Muscle of arm (tissue), 1 donor: ENCODE measurements at regions not wholly inside any gene's neighbourhood (a gene's known extent, or its start where the extent isn't known, plus 50 kb on each side); places are given as distances from the start of the nearest gene placed in this dataset.

ENCODE experiments used
- DNase-seq: peaks from one replicate; pipeline ENCODE4 v3.0.0-alpha.2; 2013

DNA sequence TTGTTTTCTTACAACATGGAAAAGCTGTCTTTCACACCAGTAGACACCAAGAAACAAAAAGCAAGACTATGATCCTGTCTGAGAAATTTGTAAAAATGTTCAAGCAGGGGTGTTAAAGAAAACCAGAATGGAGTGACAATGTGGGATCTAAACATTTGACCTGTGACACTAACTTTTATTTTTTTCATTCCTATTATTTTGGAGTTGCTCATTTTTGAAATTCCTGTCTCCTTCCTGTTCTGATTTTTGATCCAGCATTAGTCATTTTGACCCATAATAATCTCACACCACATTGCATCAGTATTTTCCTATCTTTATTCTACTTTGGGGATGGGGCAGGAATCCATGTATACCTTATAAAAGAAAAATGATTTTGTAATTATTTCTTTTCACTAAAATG is 164.2 kb downstream of the DLEU7 start:
- no peak for DNase-seq

DNA sequence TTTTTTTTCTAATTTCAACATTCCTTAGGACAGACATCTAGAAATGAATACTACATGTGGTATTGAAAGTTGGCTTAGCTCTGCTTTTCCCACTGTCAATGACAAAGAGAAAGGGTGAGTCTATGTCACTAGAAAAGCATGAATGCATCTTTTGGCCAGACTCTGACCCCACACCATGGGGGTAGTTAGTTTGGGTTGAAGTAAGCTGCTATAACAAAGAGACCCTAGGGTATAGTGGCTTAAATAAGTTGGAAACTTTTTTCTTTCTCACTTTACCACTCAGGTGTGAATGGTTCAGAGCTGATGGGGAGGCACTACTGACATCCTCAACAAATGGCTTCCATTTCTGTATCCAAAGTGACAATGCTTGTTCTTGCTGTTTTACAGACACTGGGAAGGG is 161.5 kb downstream of the DLEU7 start:
- no peak for DNase-seq

DNA sequence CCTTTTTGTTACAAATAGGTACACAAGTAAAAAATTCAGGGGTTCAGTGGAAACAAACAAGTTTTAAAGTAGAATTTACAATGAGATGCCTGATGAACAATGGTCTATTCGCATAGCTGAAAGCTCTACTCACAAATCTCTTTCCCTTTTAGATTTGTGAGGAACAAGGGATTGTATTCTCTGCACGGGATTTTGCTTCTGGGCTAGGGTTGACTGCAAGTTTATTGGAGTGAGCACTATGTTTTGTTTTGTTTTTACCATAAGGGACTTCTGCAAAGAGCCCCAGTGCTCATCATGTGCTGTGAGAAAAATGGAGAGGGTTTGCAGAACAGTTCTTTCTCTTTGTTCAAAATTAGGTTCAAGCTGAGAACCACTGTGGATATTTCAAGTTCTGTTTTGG is 160.5 kb downstream of the DLEU7 start:
- no peak for DNase-seq

DNA sequence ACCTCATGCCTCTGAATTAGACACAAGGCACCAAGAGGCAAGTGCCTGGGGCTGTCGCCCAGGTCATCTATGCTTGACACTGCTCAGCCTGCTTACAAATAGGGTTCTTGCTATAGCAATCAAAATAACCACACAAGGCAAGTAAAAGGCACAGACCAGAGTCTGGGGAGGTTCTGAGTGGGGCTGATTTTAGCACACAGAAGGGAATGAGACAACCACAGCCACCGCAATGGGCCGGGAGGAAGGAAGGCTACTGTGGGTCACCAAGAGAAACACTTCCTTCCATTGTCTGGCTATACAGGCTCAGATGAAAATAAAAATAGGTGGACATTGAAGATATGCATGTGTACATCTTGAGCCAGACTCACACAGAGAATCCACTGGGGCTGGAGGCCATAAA is 159.1 kb downstream of the DLEU7 start:
- DNase-seq, result no peak

DNA sequence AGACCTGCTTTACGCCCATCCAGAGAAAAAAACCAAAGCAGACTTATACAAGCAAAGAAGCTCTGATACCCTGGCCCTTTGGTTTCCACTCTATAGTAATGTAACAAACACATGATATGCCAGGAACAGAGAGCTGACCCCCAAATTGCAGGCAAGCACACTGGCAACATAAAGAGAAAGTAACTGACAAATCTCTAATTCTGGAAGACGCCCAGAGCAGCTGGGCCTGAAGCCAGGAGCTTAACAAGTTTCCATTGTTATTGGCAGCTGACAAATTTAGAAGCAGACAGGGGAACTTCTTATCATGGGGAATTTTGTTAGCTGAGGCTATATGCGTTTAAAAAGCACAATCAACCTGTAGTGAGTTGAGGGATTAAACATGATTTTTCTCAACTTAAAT is 158.0 kb downstream of the DLEU7 start:
- DNase-seq, result peak; percentile 85

DNA sequence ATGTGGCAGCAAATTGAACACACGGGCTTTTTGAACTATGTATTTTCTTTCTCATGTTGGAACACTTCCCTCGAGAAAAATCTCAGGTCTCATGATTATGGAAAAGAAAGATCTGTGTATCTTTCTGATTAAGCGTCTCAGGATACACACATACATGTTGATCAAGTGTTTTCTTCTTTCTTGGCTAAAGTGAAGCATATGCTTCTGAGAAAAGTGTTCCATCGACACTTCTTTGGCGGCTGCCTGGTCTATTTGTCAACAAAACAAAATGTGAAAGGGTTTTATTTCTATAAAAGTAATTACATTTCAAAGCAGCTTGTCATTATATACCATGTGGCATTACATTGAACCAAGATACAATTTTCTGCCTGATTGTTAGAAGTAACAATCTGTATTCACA is 157.5 kb downstream of the DLEU7 start:
- DNase-seq, result no peak

DNA sequence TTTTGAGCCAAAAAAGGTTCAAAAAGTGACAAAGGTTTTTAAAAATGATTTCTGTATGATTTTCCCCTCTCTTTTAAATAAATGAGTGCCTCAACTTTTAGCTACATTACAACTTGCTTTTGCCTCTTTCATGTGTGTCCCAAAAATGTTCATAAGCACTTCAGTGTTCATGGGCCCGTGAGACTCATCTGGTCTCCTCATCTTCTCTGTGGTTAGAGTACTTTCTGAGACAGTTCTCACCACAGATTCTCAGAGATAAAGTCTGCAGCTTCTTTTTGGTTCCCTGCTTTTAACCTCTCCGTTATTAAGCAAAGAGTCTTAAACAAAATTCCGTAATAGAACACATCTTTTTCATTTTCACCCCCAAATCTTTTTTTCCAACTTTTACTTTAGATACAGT is 156.9 kb downstream of the DLEU7 start:
- DNase-seq, result no peak

DNA sequence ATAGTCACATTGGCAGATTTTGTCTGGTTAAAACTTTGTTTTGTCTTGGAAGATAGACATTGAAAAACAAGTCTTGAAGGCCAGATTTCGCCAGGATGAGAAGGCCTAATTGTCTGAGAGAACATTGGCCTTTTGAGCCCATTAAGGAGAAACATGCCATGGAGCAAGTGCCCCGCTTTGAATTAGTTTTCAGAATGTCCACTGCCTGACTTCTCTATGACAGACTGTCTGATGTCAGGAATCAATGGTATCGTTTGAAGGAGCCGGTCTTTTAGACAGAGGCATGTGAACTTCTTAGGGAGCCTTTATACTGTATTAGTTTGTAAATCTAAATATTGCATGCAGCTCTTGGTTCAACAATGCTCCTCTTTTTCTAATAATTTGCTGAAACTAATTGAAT is 155.9 kb downstream of the DLEU7 start:
- DNase-seq, result no peak

DNA sequence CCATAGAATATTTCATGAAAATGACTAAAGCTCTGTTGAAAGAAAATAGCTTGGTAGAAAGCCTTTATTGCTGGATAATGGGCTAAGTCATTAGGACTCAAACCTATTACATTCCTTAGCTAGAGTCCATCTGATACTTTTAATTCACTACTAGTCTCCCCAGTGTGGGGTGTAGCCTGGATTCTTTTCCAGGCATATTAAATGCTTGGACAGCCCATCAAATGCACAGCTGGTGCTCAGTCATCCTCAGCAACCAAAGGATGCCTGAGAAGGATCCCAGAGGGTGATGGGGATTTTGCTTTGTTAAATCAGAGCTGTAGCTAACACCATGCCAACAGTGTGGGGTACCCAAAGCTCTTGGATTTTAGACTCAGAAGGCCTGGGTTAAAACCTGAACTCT is 153.5 kb downstream of the DLEU7 start:
- no peak for DNase-seq

DNA sequence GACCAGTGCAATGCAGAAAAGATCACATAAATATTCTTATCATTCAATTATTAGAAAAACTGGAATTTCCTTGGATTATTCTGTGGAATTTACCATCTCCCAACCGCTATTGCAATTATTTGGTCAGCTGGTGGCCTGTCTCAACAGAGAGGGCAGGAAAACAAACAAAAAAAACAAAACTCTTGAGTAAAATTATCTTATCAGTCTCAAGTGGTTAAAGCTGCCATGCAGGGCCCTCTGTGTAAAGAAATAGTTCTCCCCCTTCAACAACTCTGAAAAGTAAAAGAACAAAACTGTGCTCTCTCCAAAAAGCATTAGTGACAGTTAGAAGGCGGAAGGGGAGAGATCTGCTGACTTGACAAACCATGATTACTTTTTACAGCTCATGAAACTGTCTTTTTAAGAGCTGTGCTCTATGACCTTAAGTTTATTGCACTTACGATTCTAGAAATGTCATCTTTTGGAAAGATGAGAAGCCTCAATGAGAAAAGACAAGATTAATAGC is 152.3 kb downstream of the DLEU7 start:
- DNase-seq, result no peak

DNA sequence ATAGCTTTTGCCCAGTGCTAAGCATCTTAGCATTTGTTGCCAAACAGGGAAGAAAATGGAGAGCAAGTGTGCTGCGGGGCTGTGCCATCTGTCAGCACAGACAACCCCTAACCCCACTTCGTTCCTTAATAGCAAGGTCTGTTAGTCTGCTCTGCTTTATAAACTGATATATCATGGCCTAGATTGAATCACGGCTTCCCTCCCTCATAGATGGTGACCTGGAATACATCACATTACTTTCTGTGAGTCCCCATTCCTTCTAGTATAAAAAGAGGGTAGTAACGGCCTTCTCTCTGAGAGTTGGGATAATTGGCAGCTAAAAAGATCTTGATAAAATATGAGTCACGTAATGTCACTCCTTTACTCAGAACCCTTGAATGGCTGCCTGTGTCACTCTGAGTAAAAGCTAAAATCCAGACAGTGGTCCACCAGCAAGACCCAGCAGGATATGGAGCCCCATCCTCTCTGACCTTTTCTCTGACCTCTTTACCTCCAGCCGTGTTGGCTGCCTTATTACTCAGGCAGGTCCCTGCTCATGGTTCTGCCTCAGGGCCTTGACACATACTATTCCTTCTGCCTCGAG is 151.7 kb downstream of the DLEU7 start:
- DNase-seq, result no peak

DNA sequence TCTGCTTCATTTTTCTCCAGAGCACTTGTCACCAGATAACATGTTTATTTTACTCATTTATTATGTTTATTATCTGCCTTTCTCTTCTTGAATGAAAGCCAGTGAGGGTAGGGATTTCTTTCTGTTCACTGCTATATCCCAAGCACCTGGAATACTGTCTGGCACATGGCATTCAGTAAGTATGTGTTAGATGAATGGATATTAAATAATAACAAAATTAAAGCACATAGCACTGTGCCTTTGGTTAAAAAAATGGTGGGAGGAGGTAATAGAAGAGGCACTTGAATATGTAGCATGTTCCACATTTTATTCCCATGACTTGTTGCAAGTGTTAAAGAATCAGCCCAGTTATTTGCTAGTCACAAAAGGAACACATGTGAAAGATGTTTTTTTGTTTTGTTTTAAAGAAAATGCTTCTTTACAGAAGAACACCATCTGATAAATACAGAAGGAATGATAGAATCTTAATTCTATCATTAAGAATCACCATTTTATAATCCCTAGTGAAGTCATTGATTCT is 151.0 kb downstream of the DLEU7 start:
- DNase-seq, result no peak

DNA sequence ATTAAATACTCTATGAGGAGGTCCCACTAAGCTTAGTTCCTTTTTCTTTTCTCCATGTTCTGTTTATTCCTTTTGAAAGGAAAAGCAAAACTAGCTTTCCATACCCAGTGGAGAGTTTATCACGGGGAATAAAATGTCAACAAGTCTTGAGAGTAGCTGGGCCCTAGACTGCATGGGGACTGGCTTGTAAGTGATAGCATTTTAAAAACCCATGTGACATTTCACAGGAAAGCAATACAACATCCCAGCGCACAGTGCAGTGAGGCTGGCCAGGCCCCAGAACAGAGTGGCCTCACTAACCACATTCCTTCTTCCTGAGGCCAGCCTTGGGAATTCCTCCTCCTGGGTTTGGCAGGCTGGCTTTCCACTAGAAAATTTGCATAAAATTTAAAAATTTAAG is 149.8 kb downstream of the DLEU7 start:
- DNase-seq, result no peak

DNA sequence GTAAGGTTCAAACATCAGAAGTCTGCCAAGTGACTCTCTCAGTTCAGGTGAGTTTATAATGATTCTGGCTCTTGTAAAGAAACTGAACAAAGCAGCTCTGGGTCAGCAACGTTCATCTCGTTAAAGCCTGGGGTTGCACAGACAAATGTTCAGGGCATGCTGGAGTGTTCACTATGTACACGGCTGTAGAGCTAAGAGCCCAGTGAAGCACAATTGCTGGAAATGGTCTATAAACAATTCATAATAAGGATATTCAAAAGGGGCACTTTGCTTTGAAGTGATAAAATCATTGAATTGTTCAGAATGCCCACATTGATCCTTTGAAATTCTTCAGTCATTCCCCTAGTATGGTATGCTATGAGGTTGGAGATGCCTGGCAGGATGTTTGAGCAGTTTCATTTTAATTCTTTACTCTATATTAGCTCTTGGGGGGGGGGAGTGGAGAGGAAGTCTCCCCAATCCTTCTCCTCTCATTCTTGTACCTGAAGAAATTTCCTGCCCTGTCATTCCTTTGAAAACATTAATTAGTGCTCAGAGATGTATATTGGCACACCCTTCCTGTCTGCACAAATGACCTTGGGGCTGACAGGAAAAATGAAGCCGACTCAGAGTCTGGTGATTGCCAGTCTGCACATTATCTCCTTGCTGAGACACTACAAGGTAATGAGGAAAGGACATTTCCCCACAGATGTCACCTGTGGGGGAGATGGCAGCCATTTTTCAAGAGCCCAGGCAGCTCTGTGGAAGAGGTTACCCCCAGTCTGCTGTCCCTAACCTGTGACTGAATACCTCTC is 145.5 kb downstream of the DLEU7 start:
- no peak for DNase-seq

DNA sequence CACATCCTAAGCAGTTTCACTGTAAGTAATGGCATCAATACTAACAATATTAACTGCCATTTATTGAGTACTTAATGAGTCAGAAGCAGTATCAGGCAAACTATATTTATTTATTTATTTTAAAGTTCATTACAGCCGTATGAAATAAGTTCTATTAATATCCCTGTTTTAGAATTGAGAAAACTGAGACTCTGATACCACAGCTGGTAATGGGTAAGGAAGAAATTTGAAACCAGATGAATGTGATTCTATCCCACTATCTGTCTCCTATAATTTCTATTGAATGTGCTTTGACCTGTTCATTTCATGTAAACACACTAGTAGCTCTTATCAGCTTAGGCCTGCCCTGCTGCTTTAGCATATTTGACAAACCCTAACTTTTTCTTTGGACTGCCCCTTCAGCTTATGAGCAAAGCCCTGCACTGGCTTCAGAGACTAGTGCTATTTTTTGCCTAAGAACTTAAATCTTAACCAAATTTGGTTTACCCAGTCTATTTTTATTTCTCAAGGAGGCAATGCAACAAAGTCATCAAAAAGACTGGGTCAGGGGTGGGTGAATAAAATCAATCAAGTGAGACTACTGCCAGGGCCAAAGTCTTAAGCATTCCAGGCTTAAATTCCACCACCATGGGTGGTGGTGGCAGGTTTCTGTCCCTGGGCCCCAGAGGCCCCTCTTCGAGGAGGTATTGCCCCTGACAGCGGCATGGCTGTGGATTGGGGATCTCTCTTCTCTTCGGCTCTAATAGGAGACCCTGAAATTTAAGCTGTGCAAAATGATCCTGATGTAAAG is 143.4 kb downstream of the DLEU7 start:
- DNase-seq, result no peak

DNA sequence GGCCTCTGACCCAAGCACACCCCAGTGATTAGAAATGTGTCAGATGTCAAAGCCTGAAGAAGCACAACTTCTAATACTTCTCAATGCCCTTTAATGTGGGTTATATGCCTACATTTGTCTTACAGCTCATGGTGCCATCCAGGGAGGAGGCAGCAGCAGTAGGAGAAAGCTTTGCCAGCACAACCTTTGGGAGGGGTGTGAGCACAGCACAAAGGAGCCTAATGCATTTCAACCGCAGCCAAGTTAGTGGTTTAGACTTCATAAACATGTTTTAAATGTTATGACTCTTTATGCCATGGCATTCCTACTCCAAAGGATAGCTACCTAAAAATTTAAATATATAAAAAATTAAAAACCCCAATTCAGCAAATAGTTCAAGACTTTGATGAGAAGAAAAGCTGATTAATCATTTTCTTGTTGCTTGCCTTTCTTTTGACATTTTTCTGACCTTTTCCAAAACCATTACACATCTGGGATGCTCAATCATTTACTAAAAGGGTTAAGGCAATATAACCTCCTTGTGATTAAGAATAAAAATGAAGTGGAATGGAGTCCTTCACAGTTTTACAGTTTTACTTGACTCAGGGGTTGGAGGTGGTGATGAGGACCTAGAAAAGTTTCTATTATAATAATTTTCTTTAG is 142.7 kb downstream of the DLEU7 start:
- DNase-seq, result no peak

DNA sequence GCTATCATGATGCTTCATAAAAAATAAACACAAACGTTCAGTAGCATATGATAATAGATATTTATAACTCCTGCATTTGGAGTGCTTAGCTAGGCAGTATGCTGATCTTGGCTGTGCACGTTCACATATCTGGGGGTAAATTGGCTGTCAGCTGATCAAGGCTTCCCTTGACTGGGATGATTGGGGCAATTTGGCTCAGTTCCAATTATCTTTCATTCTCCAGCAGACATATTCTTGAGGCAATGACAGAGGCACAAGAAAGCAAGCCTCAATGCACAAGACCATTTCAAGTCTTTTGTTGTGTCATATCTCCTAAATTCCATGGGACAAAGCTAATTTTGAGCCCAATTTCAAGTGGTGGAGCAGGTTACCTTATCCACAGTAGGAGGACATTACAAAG is 142.0 kb downstream of the DLEU7 start:
- no peak for DNase-seq

DNA sequence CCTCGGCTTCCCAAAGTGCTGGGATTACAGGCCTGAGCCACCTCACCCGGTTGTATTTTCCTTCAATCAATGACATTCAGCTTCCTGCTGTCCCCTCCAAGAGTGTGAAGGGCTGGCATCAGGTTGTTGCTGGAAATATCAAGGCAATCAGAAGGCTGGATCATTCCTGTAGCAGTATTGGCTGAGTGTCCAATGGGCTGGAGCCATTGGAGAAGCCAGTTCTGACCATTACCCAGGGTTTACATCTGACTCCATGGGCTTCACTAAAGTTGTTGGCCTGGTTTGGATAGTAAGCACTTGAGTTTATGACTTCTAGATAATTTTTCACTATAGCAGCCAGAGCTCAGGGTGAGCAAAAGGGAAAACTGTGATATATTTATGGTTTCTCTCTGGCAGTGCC is 137.0 kb downstream of the DLEU7 start:
- no peak for DNase-seq

DNA sequence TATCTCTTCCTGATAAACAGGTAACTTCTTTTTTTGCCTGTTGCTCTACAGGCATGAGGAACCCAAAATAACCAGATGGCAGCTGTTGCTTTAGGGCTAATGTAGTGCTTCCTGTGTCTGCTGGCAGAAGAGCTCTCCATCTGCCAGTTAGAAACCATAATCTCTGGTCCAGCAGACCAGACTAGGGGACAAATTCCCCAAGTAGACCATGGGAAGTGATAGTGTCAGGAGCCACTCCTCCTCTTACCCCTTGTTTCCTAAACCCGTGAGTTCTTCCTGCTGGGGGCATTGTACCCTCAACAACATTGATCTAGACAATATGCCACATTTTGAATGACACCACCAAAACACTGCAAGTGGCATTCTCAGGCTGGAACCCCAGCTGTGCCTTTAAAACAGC is 135.9 kb downstream of the DLEU7 start:
- no peak for DNase-seq

DNA sequence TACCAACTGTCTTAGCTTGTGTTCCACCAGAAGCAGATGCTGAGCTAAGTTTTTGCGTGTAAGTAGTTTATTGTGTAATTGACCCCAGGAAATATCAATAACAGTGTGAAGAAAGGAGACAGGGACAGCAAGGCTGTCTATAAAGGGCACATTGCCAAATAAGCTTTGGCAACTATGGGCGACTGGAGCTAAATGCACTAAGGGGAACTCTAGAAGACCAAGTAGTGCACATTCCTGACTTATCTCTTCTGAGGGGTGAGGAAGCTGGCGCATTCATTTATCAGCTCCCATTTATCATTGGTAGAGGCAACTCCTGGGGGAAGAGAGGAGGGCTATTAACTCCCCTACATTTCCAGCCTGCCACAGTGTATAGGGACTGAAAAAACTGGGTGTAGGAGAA is 135.0 kb downstream of the DLEU7 start:
- no peak for DNase-seq

DNA sequence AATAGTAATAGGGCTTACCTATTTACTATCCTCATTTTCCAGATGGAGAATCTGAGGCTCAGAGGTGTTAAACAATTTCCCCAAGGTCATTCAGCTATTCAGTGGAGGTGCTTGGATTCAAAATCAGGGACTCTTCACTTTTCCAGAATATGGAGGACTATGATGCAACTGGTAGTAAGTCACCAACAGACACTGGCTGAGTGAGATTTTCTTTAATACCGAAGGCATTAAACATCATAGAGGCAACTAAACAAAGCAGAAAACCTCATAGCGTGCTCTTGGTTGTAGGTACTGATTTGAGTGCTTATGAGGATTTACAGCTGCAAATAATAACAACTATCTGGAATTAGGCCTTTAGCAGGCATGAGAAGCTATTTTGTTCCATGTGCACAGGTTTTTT is 134.4 kb downstream of the DLEU7 start:
- no peak for DNase-seq

DNA sequence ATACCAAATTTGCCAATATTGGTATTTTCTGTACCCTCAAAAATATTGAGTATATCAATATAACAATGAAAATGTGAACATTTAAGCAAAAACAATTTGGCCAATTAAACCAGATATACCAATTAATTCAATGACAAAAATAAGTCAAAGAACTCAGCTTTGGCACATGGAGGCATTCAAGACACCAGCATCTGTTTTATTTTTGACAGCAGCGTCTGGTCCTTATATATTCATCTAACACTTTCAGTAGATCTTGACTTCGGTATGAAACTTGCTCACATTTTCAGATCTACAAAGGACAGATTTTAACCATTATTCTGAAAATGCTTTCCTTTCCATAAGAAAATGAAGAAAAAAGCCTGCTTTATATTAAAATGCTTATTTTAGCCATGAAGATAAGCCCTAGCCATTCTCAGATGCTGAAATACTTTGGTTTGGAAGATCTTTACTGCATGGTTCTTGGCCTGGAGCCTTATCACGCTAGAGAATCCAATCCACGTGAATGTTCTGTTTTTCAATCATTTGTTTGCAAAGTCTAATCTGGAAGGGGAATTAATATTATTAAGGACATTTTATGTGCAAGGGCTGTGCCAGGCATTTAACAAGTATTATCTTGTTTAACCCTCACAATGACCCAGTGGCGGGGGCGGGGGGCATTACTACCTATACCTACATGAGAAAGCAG is 132.2 kb downstream of the DLEU7 start:
- no peak for DNase-seq
